T-cell (primary cell): ENCODE measurements at regions not wholly inside any gene's neighbourhood (a gene's known extent, or its start where the extent isn't known, plus 50 kb on each side); places are given as distances from the start of the nearest gene placed in this dataset.
"Not testable (repeated sequence)": the region's sequence is repeated elsewhere in the genome, so short reads cannot be mapped to it uniquely, and the experiment has no call there.

Experiments used
- ATAC-seq, 4 experiments: fragments of 200-7000 bp in 3 of 4; fragments of 150-1000 bp in 1 of 4; cut with Tn5 transposase; replicated peaks in 1 of 4; 1 replicate in 3 of 4; 2 replicates in 1 of 4; pipeline ENCODE4 v1.10.0; 2021; ENCODE audit warnings: moderate library complexity in 3 of 4, mild to moderate bottlenecking in 2 of 4, moderate number of reproducible peaks in 1 of 4
- CTCF ChIA-PET, 2 donors: fragments of 300-600 bp; sonication (Branson Sonifier 250); formaldehyde crosslinking; loops; one replicate each; lab custom pipeline; 2022; ENCODE audit warnings: antibody characterized with exemption in 2 of 2; lab: Charles Lee
- POLR2A ChIA-PET, 2 donors: fragments of 300-600 bp; sonication (Branson Sonifier 250); formaldehyde crosslinking; loops; one replicate each; lab custom pipeline; 2022; ENCODE audit warnings: antibody characterized with exemption in 2 of 2; lab: Charles Lee
- DNase-seq, 35 experiments: peaks; one replicate each; pipeline versions ENCODE4 v3.0.0 to v3.0.0-alpha.2; 2013 to 2023
- H3K27ac ChIP-seq: one replicate; pipeline ENCODE4 v1.5.1; 2013; ENCODE audit warnings: low read length
- H3K27me3 ChIP-seq, 2 experiments: replicated peaks in 1 of 2; 1 replicate in 1 of 2; 2 replicates in 1 of 2; pipeline versions ENCODE4 v1.6.1 to v1.7.0; 2013; ENCODE audit warnings: low read length in 1 of 2, mixed read lengths in 1 of 2; ENCODE audit not compliant: control insufficient read depth in 2 of 2, insufficient read depth in 2 of 2; ENCODE audit errors: extremely low read depth in 1 of 2
- H3K36me3 ChIP-seq, 2 donors: 1 replicate in 1 of 2; 2 replicates in 1 of 2; pipeline versions ENCODE4 v1.6.1 to v1.7.0; 2013; ENCODE audit warnings: low read length in 1 of 2; ENCODE audit not compliant: control insufficient read depth in 2 of 2, insufficient read depth in 1 of 2; ENCODE audit errors: extremely low read depth in 1 of 2
- H3K4me1 ChIP-seq, 2 experiments: 1 replicate in 1 of 2; 2 replicates in 1 of 2; pipeline versions ENCODE4 v1.6.1 to v1.7.0; 2013; ENCODE audit warnings: low read length in 2 of 2, mixed read lengths in 1 of 2; ENCODE audit not compliant: insufficient read depth in 2 of 2, control insufficient read depth in 1 of 2; ENCODE audit errors: extremely low read depth in 1 of 2
- H3K4me3 ChIP-seq, 2 donors: 1 replicate in 1 of 2; 2 replicates in 1 of 2; pipeline versions ENCODE4 v1.5.1 to v1.7.0; 2013; ENCODE audit warnings: mild to moderate bottlenecking in 2 of 2, low read length in 1 of 2, moderate library complexity in 1 of 2; ENCODE audit not compliant: control insufficient read depth in 1 of 2; ENCODE audit errors: extremely low read depth in 1 of 2
- H3K9me3 ChIP-seq: 2 replicates; pipeline ENCODE4 v1.7.0; 2013
- H3K27ac Mint-ChIP-seq, 2 donors: one replicate each; pipeline ENCODE4 v1.8.0; 2020 to 2021; ENCODE audit warnings: mild to moderate bottlenecking in 2 of 2, mixed read lengths in 2 of 2
- H3K27me3 Mint-ChIP-seq, 2 donors: one replicate each; pipeline ENCODE4 v1.8.0; 2021 to 2022; ENCODE audit warnings: mixed read lengths in 2 of 2
- H3K36me3 Mint-ChIP-seq: one replicate; pipeline ENCODE4 v1.8.0; 2021; ENCODE audit warnings: mixed read lengths
- H3K4me1 Mint-ChIP-seq, 3 donors: one replicate each; pipeline ENCODE4 v1.8.0; 2020 to 2022; ENCODE audit warnings: mixed read lengths in 3 of 3, mild to moderate bottlenecking in 1 of 3
- H3K4me3 Mint-ChIP-seq, 3 donors: one replicate each; pipeline ENCODE4 v1.8.0; 2020 to 2022; ENCODE audit warnings: mild to moderate bottlenecking in 3 of 3, mixed read lengths in 3 of 3, moderate library complexity in 3 of 3
- H3K9me3 Mint-ChIP-seq, 3 donors: one replicate each; pipeline ENCODE4 v1.8.0; 2020 to 2022; ENCODE audit warnings: mixed read lengths in 3 of 3
- WGBS: methylation state at CpG from one replicate; pipeline ENCODE4 v1.1.5; 2013; ENCODE audit warnings: missing lambda C conversion rate; ENCODE audit not compliant: insufficient coverage; 5-methylcytosine and 5-hydroxymethylcytosine counted together

GRCh38 chr7:92956575-92956974 lies 120.2 kb upstream of the CDK6 start:
- WGBS: no CpG with 5 or more reads among the region's 2 CpGs
- Mint-ChIP-seq H3K9me3 (peaks cover 7 to 14% (median 13%) of the 10 kb centered on the region in 3 donors), H3K4me3 (no peak overlapping the region), H3K4me1 (no peaks in the 10 kb centered on the region), H3K36me3 (peaks cover 2% of the 10 kb centered on the region), H3K27ac (no peak overlapping the region), H3K27me3 (peaks cover 14 to 16% of the 10 kb centered on the region in 2 donors)
- H3K4me1 ChIP-seq: no peaks in the 10 kb centered on the region
- H3K36me3 ChIP-seq: no peaks in the 10 kb centered on the region
- no peak overlapping the region for H3K27ac ChIP-seq
- no peak overlapping the region for H3K4me3 ChIP-seq
- no peak for ATAC-seq
- no peaks in the 10 kb centered on the region for H3K27me3 ChIP-seq
- POLR2A ChIA-PET: no interaction called here
- no peaks in the 10 kb centered on the region for H3K9me3 ChIP-seq
- DNase-seq: no peak
- CTCF ChIA-PET: no interaction called here

- Mint-ChIP-seq H3K4me3 (no peak overlapping the region), H3K27ac (no peak overlapping the region), H3K4me1 (no peaks in the 10 kb centered on the region), H3K36me3 (peaks cover 2% of the 10 kb centered on the region), H3K9me3 (peaks cover 7 to 13% (median 8%) of the 10 kb centered on the region in 3 donors), H3K27me3 (peaks cover 14 to 16% of the 10 kb centered on the region in 2 donors)
- ChIA-PET POLR2A (no interaction called here), CTCF (no interaction called here)
- WGBS: no CpG with 5 or more reads among the region's 6 CpGs
- Histone ChIP-seq H3K27ac (no peak overlapping the region), H3K4me1 (no peaks in the 10 kb centered on the region), H3K4me3 (no peak overlapping the region), H3K36me3 (no peaks in the 10 kb centered on the region), H3K9me3 (no peaks in the 10 kb centered on the region), H3K27me3 (no peaks in the 10 kb centered on the region)
- DNase-seq: no peak
- no peak for ATAC-seq
These were observed 118.7 kb upstream of the CDK6 start for GRCh38 chr7:92955081-92955480.

GRCh38 chr7:92953657-92954056 lies 117.3 kb upstream of the CDK6 start:
- Histone ChIP-seq H3K4me3 (no peak overlapping the region), H3K27me3 (no peaks in the 10 kb centered on the region), H3K36me3 (no peaks in the 10 kb centered on the region), H3K9me3 (no peaks in the 10 kb centered on the region), H3K27ac (no peak overlapping the region), H3K4me1 (no peaks in the 10 kb centered on the region)
- no CpG with 5 or more reads among the region's 2 CpGs for WGBS
- Mint-ChIP-seq H3K27me3 (peaks cover 9 to 14% of the 10 kb centered on the region in 2 donors), H3K4me3 (no peak overlapping the region), H3K4me1 (no peaks in the 10 kb centered on the region), H3K27ac (no peak overlapping the region), H3K9me3 (peaks cover 7 to 13% (median 8%) of the 10 kb centered on the region in 3 donors), H3K36me3 (peaks cover 2% of the 10 kb centered on the region)
- no peak for DNase-seq
- no peak for ATAC-seq
- ChIA-PET POLR2A (no interaction called here), CTCF (no interaction called here)

GRCh38 chr7:92949748-92950147 lies 113.4 kb upstream of the CDK6 start:
- H3K27ac Mint-ChIP-seq: no peak overlapping the region
- CTCF ChIA-PET: interaction anchor here in 1 of 2 donors (0.7 kb wide), 1 partner anchor 337 kb away, joined by 3 read pairs; no protein-coding TSS in a partner anchor
- no peaks in the 10 kb centered on the region for H3K27me3 ChIP-seq

GRCh38 chr7:92945840-92946239 lies 109.5 kb upstream of the CDK6 start:
- Mint-ChIP-seq H3K36me3 (no peaks in the 10 kb centered on the region), H3K27me3 (no peaks in the 10 kb centered on the region), H3K4me3 (no peak overlapping the region), H3K27ac (no peak overlapping the region), H3K4me1 (no peaks in the 10 kb centered on the region), H3K9me3 (peaks cover 6 to 14% (median 7%) of the 10 kb centered on the region in 3 donors)
- ATAC-seq: no peak
- H3K27me3 ChIP-seq: no peaks in the 10 kb centered on the region
- H3K4me1 ChIP-seq: no peaks in the 10 kb centered on the region
- ChIA-PET POLR2A (no interaction called here), CTCF (no interaction called here)
- no peak for DNase-seq
- no peak overlapping the region for H3K27ac ChIP-seq
- no peak overlapping the region for H3K4me3 ChIP-seq
- H3K9me3 ChIP-seq: no peaks in the 10 kb centered on the region
- 60% methylated on average over 1 of the region's 4 CpGs for WGBS
- no peaks in the 10 kb centered on the region for H3K36me3 ChIP-seq

More at GRCh38 chr7:92949748-92950147, 113.4 kb upstream of the CDK6 start:
- H3K36me3 ChIP-seq: no peaks in the 10 kb centered on the region
- Mint-ChIP-seq H3K36me3 (no peaks in the 10 kb centered on the region), H3K4me1 (no peaks in the 10 kb centered on the region), H3K9me3 (no peaks in the 10 kb centered on the region), H3K27me3 (peaks cover 0 to 5% of the 10 kb centered on the region in 2 donors), H3K4me3 (no peak overlapping the region)
- H3K9me3 ChIP-seq: no peaks in the 10 kb centered on the region
- H3K4me3 ChIP-seq: no peak overlapping the region
- no peaks in the 10 kb centered on the region for H3K4me1 ChIP-seq
- ATAC-seq (no peak), DNase-seq (no peak)
- H3K27ac ChIP-seq: no peak overlapping the region
- POLR2A ChIA-PET: interaction anchor here in 1 of 2 donors (0.7 kb wide), 1 partner anchor 50 kb away, joined by 4 read pairs; no protein-coding TSS in a partner anchor
- WGBS: no CpG with 5 or more reads among the region's 1 CpG

GRCh38 chr7:92944633-92945032 lies 108.3 kb upstream of the CDK6 start:
- Histone ChIP-seq H3K27me3 (no peaks in the 10 kb centered on the region), H3K9me3 (peaks cover 2% of the 10 kb centered on the region), H3K4me1 (no peaks in the 10 kb centered on the region), H3K4me3 (no peak overlapping the region), H3K36me3 (no peaks in the 10 kb centered on the region), H3K27ac (no peak overlapping the region)
- Mint-ChIP-seq H3K4me1 (no peaks in the 10 kb centered on the region), H3K9me3 (peaks cover 7 to 24% (median 12%) of the 10 kb centered on the region in 3 donors), H3K27ac (no peak overlapping the region), H3K4me3 (no peak overlapping the region), H3K27me3 (no peaks in the 10 kb centered on the region), H3K36me3 (no peaks in the 10 kb centered on the region)
- WGBS: 84% methylated on average over 6 of the region's 6 CpGs
- ChIA-PET POLR2A (no interaction called here), CTCF (interaction anchor here in 1 of 2 donors (0.5 kb wide), 1 partner anchor 37 kb away, joined by 3 read pairs; no protein-coding TSS in a partner anchor)
- ATAC-seq (no peak), DNase-seq (no peak)

GRCh38 chr7:92942706-92943105 lies 106.3 kb upstream of the CDK6 start:
- H3K27ac Mint-ChIP-seq, DNase-seq, H3K27me3 Mint-ChIP-seq, H3K9me3 ChIP-seq, H3K4me1 ChIP-seq, H3K27ac ChIP-seq, H3K27me3 ChIP-seq, H3K4me1 Mint-ChIP-seq, ATAC-seq, CTCF ChIA-PET, H3K36me3 Mint-ChIP-seq, H3K4me3 Mint-ChIP-seq, POLR2A ChIA-PET, H3K36me3 ChIP-seq, H3K4me3 ChIP-seq: not testable (repeated sequence)
- WGBS: no CpG with 5 or more reads among the region's 1 CpG
- H3K9me3 Mint-ChIP-seq: peaks cover 15 to 33% (median 16%) of the 10 kb centered on the region in 3 donors
